Natural killer cell (primary cell): ENCODE measurements at regions not wholly inside any gene's neighbourhood (a gene's known extent, or its start where the extent isn't known, plus 50 kb on each side); places are given as distances from the start of the nearest gene placed in this dataset.

ENCODE experiments used
- ATAC-seq, 3 donors: fragments of 150-1000 bp in 2 of 3; fragments of 200-7000 bp in 1 of 3; cut with Tn5 transposase; 1 replicate in 1 of 3; 2 replicates in 2 of 3; pipeline ENCODE4 v1.10.0; 2021; ENCODE audit warnings: mild to moderate bottlenecking in 2 of 3, moderate library complexity in 2 of 3
- DNase-seq, 2 donors: peaks; one replicate each; pipeline versions ENCODE4 v3.0.0 to v3.0.0-alpha.2; 2013 to 2021; ENCODE audit warnings: mixed read lengths in 1 of 2
- H3K27ac ChIP-seq: one replicate; pipeline ENCODE4 v1.5.1; 2013; ENCODE audit warnings: mild to moderate bottlenecking, low read length
- H3K27me3 ChIP-seq: one replicate; pipeline ENCODE4 v1.6.1; 2013; ENCODE audit warnings: low read length; ENCODE audit not compliant: control insufficient read depth, insufficient read depth
- H3K36me3 ChIP-seq: one replicate; pipeline ENCODE4 v1.6.1; 2013; ENCODE audit warnings: low read length; ENCODE audit not compliant: control insufficient read depth, insufficient read depth
- H3K4me1 ChIP-seq: one replicate; pipeline ENCODE4 v1.6.1; 2013; ENCODE audit warnings: low read length; ENCODE audit not compliant: control insufficient read depth, insufficient read depth
- H3K4me3 ChIP-seq: one replicate; pipeline ENCODE4 v1.5.1; 2013; ENCODE audit warnings: low read length
- H3K9me3 ChIP-seq: one replicate; pipeline ENCODE4 v1.6.1; 2013; ENCODE audit warnings: low read length; ENCODE audit not compliant: control insufficient read depth, insufficient read depth
- H3K27ac Mint-ChIP-seq, 2 donors: one replicate each; pipeline ENCODE4 v1.8.0; 2022; ENCODE audit warnings: mild to moderate bottlenecking in 2 of 2, mixed read lengths in 2 of 2, moderate library complexity in 1 of 2
- H3K27me3 Mint-ChIP-seq, 2 donors: one replicate each; pipeline ENCODE4 v1.8.0; 2022; ENCODE audit warnings: low read depth in 2 of 2, mixed read lengths in 2 of 2
- H3K36me3 Mint-ChIP-seq: one replicate; pipeline ENCODE4 v1.8.0; 2022; ENCODE audit warnings: mixed read lengths
- H3K4me1 Mint-ChIP-seq, 2 donors: one replicate each; pipeline ENCODE4 v1.8.0; 2022; ENCODE audit warnings: mixed read lengths in 2 of 2
- H3K4me3 Mint-ChIP-seq: one replicate; pipeline ENCODE4 v1.8.0; 2022; ENCODE audit warnings: mild to moderate bottlenecking, moderate library complexity, mixed read lengths
- H3K9me3 Mint-ChIP-seq, 2 donors: one replicate each; pipeline ENCODE4 v1.8.0; 2022; ENCODE audit warnings: mixed read lengths in 2 of 2
- CTCF ChIP-seq: fragments of 200-600 bp; IDR thresholded peaks from one replicate; pipeline ENCODE4 v1.8.0; 2022; ENCODE audit warnings: antibody characterized with exemption
- WGBS: methylation state at CpG from one replicate; pipeline ENCODE4 v1.1.7; 2013; ENCODE audit warnings: missing lambda C conversion rate; ENCODE audit not compliant: insufficient coverage; 5-methylcytosine and 5-hydroxymethylcytosine counted together
- intact Hi-C: fragments of 100-400 bp; cut with micrococcal nuclease; formaldehyde crosslinking; loops from one replicate; pipeline ENCODE4 v1.14.2; 2022

- Mint-ChIP-seq H3K9me3 (peaks cover 16 to 26% of the 10 kb centered on the region in 2 donors), H3K36me3 (peaks cover 16% of the 10 kb centered on the region), H3K27me3 (no peaks in the 10 kb centered on the region), H3K4me1 (no peaks in the 10 kb centered on the region), H3K4me3 (no peak overlapping the region), H3K27ac (no peak overlapping the region)
- DNase-seq = no peak
- Histone ChIP-seq H3K4me3 (no peak overlapping the region), H3K36me3 (no peaks in the 10 kb centered on the region), H3K27ac (no peak overlapping the region), H3K9me3 (no peaks in the 10 kb centered on the region), H3K4me1 (no peaks in the 10 kb centered on the region), H3K27me3 (no peaks in the 10 kb centered on the region)
- intact Hi-C loops = no loop called here
- no peak for ATAC-seq
- no peak for TF ChIP-seq CTCF
- 100% methylated on average over 1 of the region's 1 CpG for WGBS
Observed at GRCh38 chr13:104086210-104086609, 1020.0 kb upstream of the SLC10A2 start.

- intact Hi-C loops = no loop called here
- Histone ChIP-seq H3K27ac (no peak overlapping the region), H3K4me1 (no peaks in the 10 kb centered on the region), H3K36me3 (no peaks in the 10 kb centered on the region), H3K27me3 (no peaks in the 10 kb centered on the region), H3K4me3 (no peak overlapping the region), H3K9me3 (no peaks in the 10 kb centered on the region)
- Mint-ChIP-seq H3K4me3 (no peak overlapping the region), H3K27ac (no peak overlapping the region), H3K36me3 (peaks cover 16% of the 10 kb centered on the region), H3K9me3 (peaks cover 16 to 22% of the 10 kb centered on the region in 2 donors), H3K27me3 (no peaks in the 10 kb centered on the region), H3K4me1 (no peaks in the 10 kb centered on the region)
- DNase-seq (no peak), ATAC-seq (no peak)
- WGBS = 73% methylated on average over 3 of the region's 4 CpGs
- no peak for TF ChIP-seq CTCF
Observed at GRCh38 chr13:104085611-104086010, 1019.4 kb upstream of the SLC10A2 start.

- H3K4me1 ChIP-seq = no peaks in the 10 kb centered on the region
- ATAC-seq (no peak), DNase-seq (no peak)
- H3K36me3 ChIP-seq = no peaks in the 10 kb centered on the region
- no peaks in the 10 kb centered on the region for H3K9me3 ChIP-seq
- no peak overlapping the region for H3K4me3 ChIP-seq
- no peaks in the 10 kb centered on the region for H3K4me1 Mint-ChIP-seq
- H3K27ac ChIP-seq = no peak overlapping the region
- H3K27me3 ChIP-seq = no peaks in the 10 kb centered on the region
- H3K27me3 Mint-ChIP-seq = no peaks in the 10 kb centered on the region
- H3K36me3 Mint-ChIP-seq = no peaks in the 10 kb centered on the region
- TF ChIP-seq CTCF = no peak
- 100% methylated on average over 1 of the region's 2 CpGs for WGBS
- no peak overlapping the region for H3K4me3 Mint-ChIP-seq
- intact Hi-C loops = no loop called here
- peaks cover 14 to 20% of the 10 kb centered on the region in 2 donors for H3K9me3 Mint-ChIP-seq
- H3K27ac Mint-ChIP-seq = no peak overlapping the region
Observed at GRCh38 chr13:104074326-104074725, 1008.1 kb upstream of the SLC10A2 start.

GRCh38 chr13:104071806-104072205 lies 1005.6 kb upstream of the SLC10A2 start:
- H3K4me1 ChIP-seq = no peaks in the 10 kb centered on the region
- no peaks in the 10 kb centered on the region for H3K4me1 Mint-ChIP-seq
- H3K9me3 ChIP-seq = no peaks in the 10 kb centered on the region
- no peaks in the 10 kb centered on the region for H3K36me3 ChIP-seq
- H3K4me3 ChIP-seq = no peak overlapping the region
- DNase-seq (no peak), ATAC-seq (no peak)
- no peak overlapping the region for H3K27ac Mint-ChIP-seq
- no peaks in the 10 kb centered on the region for H3K36me3 Mint-ChIP-seq
- H3K9me3 Mint-ChIP-seq = peaks cover 13 to 17% of the 10 kb centered on the region in 2 donors
- H3K27me3 Mint-ChIP-seq = no peaks in the 10 kb centered on the region
- no peaks in the 10 kb centered on the region for H3K27me3 ChIP-seq
- WGBS = 100% methylated on average over 1 of the region's 2 CpGs
- no peak overlapping the region for H3K27ac ChIP-seq
- H3K4me3 Mint-ChIP-seq = no peak overlapping the region
- intact Hi-C loops = no loop called here
- TF ChIP-seq CTCF = no peak
